Right lobe of liver (tissue), 4 donors: ENCODE measurements at regions not wholly inside any gene's neighbourhood (a gene's known extent, or its start where the extent isn't known, plus 50 kb on each side); places are given as distances from the start of the nearest gene placed in this dataset.

Source experiments
- CTCF ChIP-seq, 4 donors: fragments of 200-600 bp in 3 of 4; fragments of 450-650 bp in 1 of 4; IDR thresholded peaks; one replicate each; pipeline versions ENCODE4 v1.5.1 to v1.8.0; 2016 to 2022; ENCODE audit warnings: antibody characterized with exemption in 4 of 4, mild to moderate bottlenecking in 2 of 4
- POLR2A ChIP-seq: fragments of 450-650 bp; IDR thresholded peaks from one replicate; pipeline ENCODE4 v1.6.1; 2017; ENCODE audit warnings: antibody characterized with exemption, mild to moderate bottlenecking
- donor health status: DM: no; HTN: no; CAD: no.
- donor health status: DM: no; HTN: no; CAD: no.
- donor health status: DM: no; HTN: yes; CAD: no.

DNA sequence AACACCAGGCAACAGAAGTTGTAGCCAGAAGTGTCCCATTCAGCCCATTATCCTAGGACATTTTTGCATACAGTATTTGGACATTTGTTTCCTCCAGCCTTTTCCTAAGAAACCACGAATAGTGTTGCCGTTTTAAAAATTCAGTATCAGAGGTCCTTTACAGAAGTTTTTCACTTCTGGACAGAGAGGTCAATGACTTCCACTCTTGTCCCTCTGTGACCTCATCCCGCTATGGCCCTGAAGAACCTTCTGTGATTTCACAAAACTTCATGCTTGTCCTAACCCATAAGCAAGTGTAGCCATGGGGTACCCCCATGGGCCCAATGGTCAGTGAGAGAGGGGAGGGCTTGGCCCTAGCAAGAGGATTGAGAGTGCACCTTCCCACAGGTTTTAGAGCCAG lies 364.8 kb downstream of the TNS3 start:
- TF ChIP-seq CTCF (IDR thresholded peaks at IDR 0.05) (no peak), POLR2A (no peak)
